HCT116 (cell line): ENCODE measurements at regions not wholly inside any gene's neighbourhood (a gene's known extent, or its start where the extent isn't known, plus 50 kb on each side); places are given as distances from the start of the nearest gene placed in this dataset.

Experiments used
- ATAC-seq: fragments of 200-7000 bp; cut with Tn5 transposase; 2 replicates; pipeline ENCODE4 v1.9.1; 2020; ENCODE audit warnings: mild to moderate bottlenecking, moderate library complexity
- BruUV-seq: library from RNA; stranded (reverse); fragments of 400-500 nt; replicated peaks from 2 replicates; lab custom pipeline; 2021; lab: Mats Ljungman, UMichigan
- CTCF ChIA-PET: fragments of 300-600 bp; sonication (Branson Sonifier 250); formaldehyde crosslinking; loops from one replicate; lab custom pipeline; 2021; ENCODE audit warnings: antibody characterized with exemption; lab: Charles Lee
- POLR2A ChIA-PET: fragments of 300-600, 350-600 bp; sonication (Branson Sonifier 250); formaldehyde crosslinking; loops from one replicate; lab custom pipeline; 2021; ENCODE audit warnings: antibody characterized with exemption; lab: Charles Lee
- RAD21 ChIA-PET, 2 experiments: fragments of 300-600 bp; sonication (Branson Sonifier 250); formaldehyde crosslinking; loops; one replicate each; lab custom pipeline; 2023; ENCODE audit warnings: low total read pairs in 2 of 2; ENCODE audit not compliant: uncharacterized antibody in 2 of 2, unreplicated experiment in 2 of 2, low non-redundant PET in 1 of 2; lab: Charles Lee
- DNase-seq: peaks from one replicate; pipeline ENCODE4 v3.0.0-alpha.2; 2010; ENCODE audit warnings: low read depth, low spot score
- H2AFZ ChIP-seq: fragments of 200-600 bp; shearing (Covaris generic), sonication (generic); 2 replicates; pipeline ENCODE4 v1.6.1; 2017; ENCODE audit warnings: low read depth, mixed run types, mixed read lengths, antibody characterized with exemption, low read length; ENCODE audit not compliant: poor library complexity, severe bottlenecking
- H3K27ac ChIP-seq: 2 replicates; pipeline ENCODE4 v1.5.1; 2012; ENCODE audit warnings: low read depth, low read length
- H3K27me3 ChIP-seq: fragments of 200-600 bp; sonication (generic); 2 replicates; pipeline ENCODE4 v1.6.1; 2016; ENCODE audit warnings: mixed run types, low read length, mixed read lengths; ENCODE audit not compliant: insufficient read depth
- H3K36me3 ChIP-seq, 2 experiments: fragments of 200-500 bp in 1 of 2; fragments of 200-600 bp in 1 of 2; sonication (Bioruptor generic) in 1 of 2; sonication (generic) in 1 of 2; 2 replicates each; pipeline versions ENCODE4 v1.5.1 to v1.6.1; 2014 to 2016; ENCODE audit warnings: low read length in 2 of 2, inconsistent platforms in 1 of 2, mixed read lengths in 1 of 2, mixed run types in 1 of 2; ENCODE audit not compliant: insufficient read depth in 2 of 2, control insufficient read depth in 1 of 2
- H3K4me1 ChIP-seq, 2 experiments: fragments of 200-600 bp in 1 of 2; sonication (generic) in 1 of 2; 2 replicates each; pipeline versions ENCODE4 v1.5.1 to v1.6.1; 2012 to 2017; ENCODE audit warnings: low read length in 2 of 2, inconsistent platforms in 1 of 2, mild to moderate bottlenecking in 1 of 2, mixed read lengths in 1 of 2, mixed run types in 1 of 2, moderate library complexity in 1 of 2; ENCODE audit not compliant: insufficient read depth in 2 of 2, control insufficient read depth in 1 of 2
- H3K4me2 ChIP-seq: fragments of 200-600 bp; sonication (generic); 2 replicates; pipeline ENCODE4 v1.6.1; 2017; ENCODE audit warnings: mixed run types, low read length, mixed read lengths
- H3K4me3 ChIP-seq, 2 experiments: fragments of 200-600 bp in 1 of 2; sonication (generic) in 1 of 2; replicated peaks in 1 of 2; 2 replicates each; pipeline ENCODE4 v1.5.1; 2011 to 2016; ENCODE audit warnings: low read length in 2 of 2, control low read depth in 1 of 2, low read depth in 1 of 2, mild to moderate bottlenecking in 1 of 2, mixed read lengths in 1 of 2, mixed run types in 1 of 2
- H3K79me2 ChIP-seq: fragments of 200-600 bp; sonication (generic); 2 replicates; pipeline ENCODE4 v1.6.1; 2017; ENCODE audit warnings: mild to moderate bottlenecking, mixed run types, low read length, moderate library complexity, mixed read lengths; ENCODE audit not compliant: insufficient read depth
- H3K9ac ChIP-seq: fragments of 200-600 bp; sonication (generic); 2 replicates; pipeline ENCODE4 v1.6.1; 2016; ENCODE audit warnings: low read length, mixed read lengths
- H3K9me2 ChIP-seq: fragments of 200-600 bp; sonication (generic), shearing (Covaris generic); 2 replicates; pipeline ENCODE4 v1.6.1; 2017; ENCODE audit warnings: mixed run types, mild to moderate bottlenecking, moderate library complexity; ENCODE audit not compliant: insufficient read depth
- H3K9me3 ChIP-seq, 2 experiments: fragments of 200-500 bp in 1 of 2; fragments of 200-600 bp in 1 of 2; sonication (Bioruptor generic) in 1 of 2; sonication (generic) in 1 of 2; 2 replicates each; pipeline ENCODE4 v1.6.1; 2014 to 2017; ENCODE audit warnings: low read length in 2 of 2, mixed read lengths in 2 of 2, inconsistent platforms in 1 of 2, low read depth in 1 of 2, mild to moderate bottlenecking in 1 of 2, mixed run types in 1 of 2, moderate library complexity in 1 of 2; ENCODE audit not compliant: control insufficient read depth in 1 of 2, insufficient read depth in 1 of 2
- H4K20me1 ChIP-seq: fragments of 200-600 bp; sonication (generic), shearing (Covaris generic); 2 replicates; pipeline ENCODE4 v1.6.1; 2017; ENCODE audit warnings: mixed run types, mild to moderate bottlenecking, moderate library complexity; ENCODE audit not compliant: insufficient read depth
- CEBPB ChIP-seq: IDR thresholded peaks from 2 replicates; pipeline ENCODE4 v1.6.1; 2012; ENCODE audit warnings: low read depth
- EGR1 ChIP-seq: IDR thresholded peaks from 2 replicates; pipeline ENCODE4 v1.6.1; 2012; ENCODE audit warnings: low read depth
- EZH2 ChIP-seq: fragments of 200-600 bp; sonication (generic); IDR thresholded peaks from 2 replicates; pipeline ENCODE4 v1.6.1; 2017; ENCODE audit warnings: antibody characterized with exemption, mixed run types
- EZH2phosphoT487 ChIP-seq: fragments of 200-600 bp; IDR thresholded peaks from 2 replicates; pipeline ENCODE4 v1.6.1; 2018; ENCODE audit warnings: antibody characterized with exemption, borderline replicate concordance
- POLR2A ChIP-seq: IDR thresholded peaks from 2 replicates; pipeline ENCODE4 v1.7.0; 2011; ENCODE audit warnings: borderline replicate concordance; ENCODE audit not compliant: insufficient read depth, insufficient read length; ENCODE audit errors: extremely low read depth
- REST ChIP-seq: IDR thresholded peaks from 2 replicates; pipeline ENCODE4 v1.6.1; 2012; ENCODE audit warnings: low read depth
- SIN3A ChIP-seq: IDR thresholded peaks from 2 replicates; pipeline ENCODE4 v1.6.1; 2012; ENCODE audit warnings: low read depth
- SRF ChIP-seq: IDR thresholded peaks from 2 replicates; pipeline ENCODE4 v1.6.1; 2012; ENCODE audit warnings: low read depth
- TCF7L2 ChIP-seq: IDR thresholded peaks from 2 replicates; pipeline ENCODE4 v1.7.0; 2011; ENCODE audit warnings: borderline replicate concordance, inconsistent platforms; ENCODE audit not compliant: insufficient read depth, insufficient read length; ENCODE audit errors: extremely low read depth
- ZFX ChIP-seq: fragments of 450-650 bp; IDR thresholded peaks from 2 replicates; pipeline ENCODE4 v1.6.1; 2017
- ZNF274 ChIP-seq: fragments of 200-500 bp; sonication (Bioruptor generic); IDR thresholded peaks from 2 replicates; pipeline ENCODE4 v1.6.1; 2014; ENCODE audit warnings: mild to moderate bottlenecking, low read depth, low read length, inconsistent platforms
- intact Hi-C: fragments of 100-400 bp; cut with micrococcal nuclease; formaldehyde crosslinking; loops from 2 replicates; pipeline ENCODE4 v1.10.0; 2022
- TF ChIP-seq, protein P1 (sequence below): IDR thresholded peaks from 2 replicates; pipeline ENCODE4 v1.6.1; 2012
- TF ChIP-seq, protein P2 (sequence below): IDR thresholded peaks from 2 replicates; pipeline ENCODE4 v1.6.1; 2011; ENCODE audit warnings: mild to moderate bottlenecking, low read length, moderate library complexity; ENCODE audit not compliant: insufficient replicate concordance; ENCODE audit errors: extremely low read depth

DNA sequence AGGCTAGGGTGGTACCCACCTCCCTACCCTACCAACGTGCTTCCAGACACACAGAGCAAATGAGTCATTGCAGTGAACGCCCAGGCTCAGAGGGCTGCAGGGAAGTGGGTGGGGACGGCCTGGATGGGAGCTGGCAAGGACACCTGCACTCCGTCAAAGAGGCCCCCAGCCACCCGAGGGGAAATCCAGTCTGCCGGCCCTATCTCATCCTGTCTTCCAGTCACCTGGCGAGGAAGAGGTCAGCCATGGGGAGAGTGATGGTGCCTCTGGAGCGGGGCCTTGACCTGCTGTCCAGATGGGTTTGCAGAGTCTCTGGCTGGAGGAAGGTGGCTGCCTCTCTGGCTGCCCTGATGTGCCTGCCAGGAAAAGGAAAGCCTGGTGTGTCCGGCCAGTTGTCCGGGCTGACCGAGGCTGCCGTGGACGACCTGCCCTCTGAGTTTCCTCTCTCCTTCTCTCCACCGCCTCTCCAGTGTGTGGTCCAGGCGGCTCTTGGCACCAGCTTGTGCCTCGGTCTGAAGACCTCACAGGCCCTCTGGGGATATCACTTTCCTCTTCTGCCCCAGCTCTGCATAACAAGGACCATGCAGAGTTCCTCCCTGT, 209.7 kb upstream of the COPS8 start:
- no peak overlapping the region for H3K4me3 ChIP-seq

GRCh38 chr2:236876642-236877041, 209.0 kb upstream of the COPS8 start:
- no peaks in the 10 kb centered on the region for H3K79me2 ChIP-seq
- H3K4me1 ChIP-seq: 0 out of 4 replicates have a peak, but pooled peaks cover 2 to 3% of the 10 kb centered on the region in 2 experiments
- no peak overlapping the region for H2AFZ ChIP-seq
- ChIA-PET RAD21 (no interaction called here), POLR2A (no interaction called here), CTCF (no interaction called here)
- no peak overlapping the region for H3K9ac ChIP-seq
- H3K4me3 ChIP-seq: no peak overlapping the region
- H3K27ac ChIP-seq: no peak overlapping the region
- DNase-seq (no peak), ATAC-seq (no peak)
- BruUV-seq: no TSS peak
- intact Hi-C loops: no loop called here
- H3K36me3 ChIP-seq: no peaks in the 10 kb centered on the region
- H3K9me2 ChIP-seq: no peaks in the 10 kb centered on the region
- H3K27me3 ChIP-seq: peaks cover 42% of the 10 kb centered on the region; the same call in 1 of the 2 replicates
- no peak overlapping the region for H3K4me2 ChIP-seq
- H4K20me1 ChIP-seq: no peaks in the 10 kb centered on the region
- no peaks in the 10 kb centered on the region for H3K9me3 ChIP-seq
- TF ChIP-seq CEBPB: no peak
- no peak for TF ChIP-seq TCF7L2
- TF ChIP-seq SIN3A: no peak
- no peak for TF ChIP-seq ZNF274
- TF ChIP-seq, protein P1, sequence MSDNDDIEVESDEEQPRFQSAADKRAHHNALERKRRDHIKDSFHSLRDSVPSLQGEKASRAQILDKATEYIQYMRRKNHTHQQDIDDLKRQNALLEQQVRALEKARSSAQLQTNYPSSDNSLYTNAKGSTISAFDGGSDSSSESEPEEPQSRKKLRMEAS: no peak
- no peak for TF ChIP-seq REST
- no peak for TF ChIP-seq EGR1
- TF ChIP-seq POLR2A: no peak
- TF ChIP-seq EZH2: no peak
- TF ChIP-seq SRF: no peak
- no peak for TF ChIP-seq ZFX

More for the DNA sequence above, 209.7 kb upstream of the COPS8 start:
- Histone ChIP-seq H3K4me1 (0 out of 4 replicates have a peak, but pooled peaks cover 2 to 5% of the 10 kb centered on the region in 2 experiments), H3K27ac (no peak overlapping the region), H3K79me2 (no peaks in the 10 kb centered on the region), H3K4me2 (no peak overlapping the region), H3K36me3 (no peaks in the 10 kb centered on the region), H2AFZ (no peak overlapping the region), H3K9me2 (no peaks in the 10 kb centered on the region), H3K27me3 (peaks cover 42% of the 10 kb centered on the region; the same call in 1 of the 2 replicates), H4K20me1 (no peaks in the 10 kb centered on the region), H3K9me3 (no peaks in the 10 kb centered on the region), H3K9ac (no peak overlapping the region)
- ChIA-PET CTCF (no interaction called here), POLR2A (no interaction called here), RAD21 (no interaction called here)
- TF ChIP-seq, protein P2, sequence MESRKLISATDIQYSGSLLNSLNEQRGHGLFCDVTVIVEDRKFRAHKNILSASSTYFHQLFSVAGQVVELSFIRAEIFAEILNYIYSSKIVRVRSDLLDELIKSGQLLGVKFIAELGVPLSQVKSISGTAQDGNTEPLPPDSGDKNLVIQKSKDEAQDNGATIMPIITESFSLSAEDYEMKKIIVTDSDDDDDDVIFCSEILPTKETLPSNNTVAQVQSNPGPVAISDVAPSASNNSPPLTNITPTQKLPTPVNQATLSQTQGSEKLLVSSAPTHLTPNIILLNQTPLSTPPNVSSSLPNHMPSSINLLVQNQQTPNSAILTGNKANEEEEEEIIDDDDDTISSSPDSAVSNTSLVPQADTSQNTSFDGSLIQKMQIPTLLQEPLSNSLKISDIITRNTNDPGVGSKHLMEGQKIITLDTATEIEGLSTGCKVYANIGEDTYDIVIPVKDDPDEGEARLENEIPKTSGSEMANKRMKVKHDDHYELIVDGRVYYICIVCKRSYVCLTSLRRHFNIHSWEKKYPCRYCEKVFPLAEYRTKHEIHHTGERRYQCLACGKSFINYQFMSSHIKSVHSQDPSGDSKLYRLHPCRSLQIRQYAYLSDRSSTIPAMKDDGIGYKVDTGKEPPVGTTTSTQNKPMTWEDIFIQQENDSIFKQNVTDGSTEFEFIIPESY: no peak
- TF ChIP-seq CEBPB (no peak), EZH2phosphoT487 (no peak), EGR1 (no peak), POLR2A (no peak)
- TF ChIP-seq, protein P1: no peak
- no TSS peak for BruUV-seq
- ATAC-seq (no peak), DNase-seq (no peak)
- intact Hi-C loops: no loop called here
